Upper lobe of left lung (tissue), 6 donors: ENCODE measurements at regions not wholly inside any gene's neighbourhood (a gene's known extent, or its start where the extent isn't known, plus 50 kb on each side); places are given as distances from the start of the nearest gene placed in this dataset.

Experiments used
- ATAC-seq, 2 donors: fragments of 200-7000 bp; cut with Tn5 transposase; one replicate each; pipeline ENCODE4 v1.9.1; 2022; ENCODE audit warnings: mild to moderate bottlenecking in 2 of 2, moderate library complexity in 2 of 2; ENCODE audit not compliant: low FRiP score in 2 of 2
- DNase-seq, 2 donors: peaks; one replicate each; pipeline ENCODE4 v3.0.0-alpha.2; 2019 to 2020
- H3K27ac ChIP-seq, 4 donors: fragments of 200-600 bp; sonication (generic); one replicate each; pipeline ENCODE4 v1.5.1; 2016 to 2019
- H3K27me3 ChIP-seq, 4 donors: fragments of 200-600 bp; sonication (generic); one replicate each; pipeline ENCODE4 v1.5.1; 2017 to 2019
- H3K36me3 ChIP-seq, 4 donors: fragments of 200-600 bp; sonication (generic); one replicate each; pipeline ENCODE4 v1.5.1; 2016 to 2019
- H3K4me1 ChIP-seq, 4 donors: fragments of 200-600 bp; sonication (generic); one replicate each; pipeline ENCODE4 v1.5.1; 2018 to 2019
- H3K4me3 ChIP-seq, 4 donors: fragments of 200-600 bp; sonication (generic); one replicate each; pipeline ENCODE4 v1.5.1; 2017 to 2019; ENCODE audit warnings: mild to moderate bottlenecking in 2 of 4, moderate library complexity in 1 of 4
- H3K9me3 ChIP-seq, 4 donors: fragments of 200-600 bp; sonication (generic); one replicate each; pipeline ENCODE4 v1.5.1; 2018 to 2019
- CTCF ChIP-seq, 6 experiments: fragments of 450-650 bp in 4 of 6; fragments of 200-600 bp in 2 of 6; sonication (generic) in 2 of 6; IDR thresholded peaks; one replicate each; pipeline ENCODE4 v1.5.1; 2016 to 2019; ENCODE audit warnings: antibody characterized with exemption in 6 of 6
- EP300 ChIP-seq, 4 donors: sonication (generic); formaldehyde crosslinking; IDR thresholded peaks; one replicate each; pipeline ENCODE4 v1.5.1; 2017; ENCODE audit warnings: antibody characterized with exemption in 4 of 4, control low read depth in 2 of 4
- POLR2A ChIP-seq, 4 donors: fragments of 450-650 bp; IDR thresholded peaks; one replicate each; pipeline ENCODE4 v1.5.1; 2016 to 2017; ENCODE audit warnings: antibody characterized with exemption in 4 of 4, mild to moderate bottlenecking in 2 of 4
- POLR2AphosphoS5 ChIP-seq, 2 donors: sonication (generic); formaldehyde crosslinking; IDR thresholded peaks; one replicate each; pipeline ENCODE4 v1.5.1; 2017; ENCODE audit warnings: antibody characterized with exemption in 2 of 2
- WGBS, 2 donors: methylation state at CpG; one replicate each; pipeline ENCODE4 v1.1.5; 2017 to 2018; 5-methylcytosine and 5-hydroxymethylcytosine counted together
- donor health status: DM: no; HTN: no; CAD: no; lungs with moderate emphysema.
- donor health status: DM: no; HTN: yes; CAD: no; lungs with severe emphysema.

- Histone ChIP-seq H3K27ac (no peak overlapping the region), H3K9me3 (no peaks in the 10 kb centered on the region), H3K27me3 (no peaks in the 10 kb centered on the region), H3K4me3 (no peak overlapping the region), H3K36me3 (no peaks in the 10 kb centered on the region), H3K4me1 (no peaks in the 10 kb centered on the region)
- TF ChIP-seq POLR2AphosphoS5 (IDR thresholded peaks at IDR 0.05) (no peak), CTCF (IDR thresholded peaks at IDR 0.05) (no peak), EP300 (IDR thresholded peaks at IDR 0.05) (no peak), POLR2A (IDR thresholded peaks at IDR 0.05) (no peak)
- 69 to 82% methylated on average over 7 of the region's 7 CpGs for WGBS, 2 donors
- ATAC-seq, result no peak
- DNase-seq, result no peak
Observed at GRCh38 chr5:113652161-113652560, 138.7 kb downstream of the YTHDC2 start.

- TF ChIP-seq POLR2A (IDR thresholded peaks at IDR 0.05) (no peak), POLR2AphosphoS5 (IDR thresholded peaks at IDR 0.05) (no peak), EP300 (IDR thresholded peaks at IDR 0.05) (no peak), CTCF (IDR thresholded peaks at IDR 0.05) (no peak)
- ATAC-seq, result no peak
- 76 to 83% methylated on average over 3 of the region's 3 CpGs for WGBS, 2 donors
Observed at GRCh38 chr5:113654828-113655227, 141.3 kb downstream of the YTHDC2 start.

GRCh38 chr5:113660206-113660605 is 146.7 kb downstream of the YTHDC2 start:
- ATAC-seq, result no peak

More at GRCh38 chr5:113654828-113655227, 141.3 kb downstream of the YTHDC2 start:
- H3K27me3 ChIP-seq, result no peaks in the 10 kb centered on the region
- DNase-seq, result no peak
- H3K4me3 ChIP-seq, result no peak overlapping the region
- no peak overlapping the region for H3K27ac ChIP-seq
- H3K9me3 ChIP-seq, result no peaks in the 10 kb centered on the region
- no peaks in the 10 kb centered on the region for H3K36me3 ChIP-seq
- no peaks in the 10 kb centered on the region for H3K4me1 ChIP-seq

GRCh38 chr5:113660706-113661250 is 147.3 kb downstream of the YTHDC2 start:
- Histone ChIP-seq H3K27me3 (no peaks in the 10 kb centered on the region), H3K4me1 (no peaks in the 10 kb centered on the region), H3K27ac (no peak overlapping the region), H3K9me3 (no peaks in the 10 kb centered on the region), H3K4me3 (no peak overlapping the region), H3K36me3 (no peaks in the 10 kb centered on the region)
- DNase-seq (no peak), ATAC-seq (no peak)
- no peak for TF ChIP-seq POLR2AphosphoS5 (IDR thresholded peaks at IDR 0.05)
- no peak for TF ChIP-seq EP300 (IDR thresholded peaks at IDR 0.05)
- no peak for TF ChIP-seq CTCF (IDR thresholded peaks at IDR 0.05)
- no peak for TF ChIP-seq POLR2A (IDR thresholded peaks at IDR 0.05)
- 78% methylated on average over 1 of the region's 1 CpG for WGBS, 2 donors

More at GRCh38 chr5:113660206-113660605, 146.7 kb downstream of the YTHDC2 start:
- no peak overlapping the region for H3K27ac ChIP-seq
- no peaks in the 10 kb centered on the region for H3K9me3 ChIP-seq
- no peaks in the 10 kb centered on the region for H3K4me1 ChIP-seq
- no peak overlapping the region for H3K4me3 ChIP-seq
- no peak for DNase-seq
- no peak for TF ChIP-seq POLR2AphosphoS5 (IDR thresholded peaks at IDR 0.05)
- no peak for TF ChIP-seq CTCF (IDR thresholded peaks at IDR 0.05)
- no peak for TF ChIP-seq POLR2A (IDR thresholded peaks at IDR 0.05)
- no peak for TF ChIP-seq EP300 (IDR thresholded peaks at IDR 0.05)
- H3K27me3 ChIP-seq, result no peaks in the 10 kb centered on the region
- 50 to 55% methylated on average over 3 of the region's 3 CpGs for WGBS, 2 donors
- H3K36me3 ChIP-seq, result no peaks in the 10 kb centered on the region

- Histone ChIP-seq H3K27ac (no peak overlapping the region), H3K4me3 (no peak overlapping the region), H3K9me3 (no peaks in the 10 kb centered on the region), H3K27me3 (no peaks in the 10 kb centered on the region), H3K36me3 (no peaks in the 10 kb centered on the region), H3K4me1 (no peaks in the 10 kb centered on the region)
- TF ChIP-seq EP300 (IDR thresholded peaks at IDR 0.05) (no peak), CTCF (IDR thresholded peaks at IDR 0.05) (no peak), POLR2AphosphoS5 (IDR thresholded peaks at IDR 0.05) (no peak), POLR2A (IDR thresholded peaks at IDR 0.05) (no peak)
- ATAC-seq (no peak), DNase-seq (no peak)
- WGBS, 2 donors, result 61 to 69% methylated on average over 7 of the region's 7 CpGs
Observed at GRCh38 chr5:113663879-113664541, 150.5 kb downstream of the YTHDC2 start.
